Rectal smooth muscle tissue (tissue), 1 donor: ENCODE measurements at regions not wholly inside any gene's neighbourhood (a gene's known extent, or its start where the extent isn't known, plus 50 kb on each side); places are given as distances from the start of the nearest gene placed in this dataset.
"Not testable (repeated sequence)": the region's sequence is repeated elsewhere in the genome, so short reads cannot be mapped to it uniquely, and the experiment has no call there.

Source experiments
- H3K27ac ChIP-seq: one replicate; pipeline ENCODE4 v1.7.0; 2013; ENCODE audit warnings: low read depth, low read length, inconsistent platforms
- H3K27me3 ChIP-seq: one replicate; pipeline ENCODE4 v1.7.0; 2013; ENCODE audit warnings: low read length; ENCODE audit not compliant: control insufficient read depth, insufficient read depth
- H3K36me3 ChIP-seq: one replicate; pipeline ENCODE4 v1.7.0; 2013; ENCODE audit warnings: low read length; ENCODE audit not compliant: control insufficient read depth, insufficient read depth
- H3K4me1 ChIP-seq: one replicate; pipeline ENCODE4 v1.7.0; 2013; ENCODE audit warnings: low read length; ENCODE audit not compliant: control insufficient read depth, insufficient read depth
- H3K4me3 ChIP-seq: one replicate; pipeline ENCODE4 v1.7.0; 2013; ENCODE audit warnings: low read length
- H3K9ac ChIP-seq: one replicate; pipeline ENCODE4 v1.7.0; 2013; ENCODE audit warnings: low read length

- Histone ChIP-seq H3K4me1 (no peaks in the 10 kb centered on the region), H3K4me3 (no peak overlapping the region), H3K36me3 (no peaks in the 10 kb centered on the region), H3K27me3 (no peaks in the 10 kb centered on the region), H3K27ac (no peak overlapping the region), H3K9ac (no peak overlapping the region)
Measured at GRCh38 chr2:129203331-129203730, 776.1 kb upstream of the RAB6C start.

- H3K4me3 ChIP-seq, H3K27me3 ChIP-seq, H3K9ac ChIP-seq, H3K36me3 ChIP-seq, H3K4me1 ChIP-seq, H3K27ac ChIP-seq: not testable (repeated sequence)
Measured at GRCh38 chr2:129204581-129204980, 774.9 kb upstream of the RAB6C start.

GRCh38 chr2:129205176-129205575 lies 774.3 kb upstream of the RAB6C start:
- Histone ChIP-seq H3K36me3 (no peaks in the 10 kb centered on the region), H3K27ac (no peak overlapping the region), H3K9ac (no peak overlapping the region), H3K4me1 (no peaks in the 10 kb centered on the region), H3K4me3 (no peak overlapping the region), H3K27me3 (no peaks in the 10 kb centered on the region)

- H3K36me3 ChIP-seq = no peaks in the 10 kb centered on the region
- H3K27me3 ChIP-seq = no peaks in the 10 kb centered on the region
- no peak overlapping the region for H3K4me3 ChIP-seq
- no peaks in the 10 kb centered on the region for H3K4me1 ChIP-seq
- H3K9ac ChIP-seq = no peak overlapping the region
- H3K27ac ChIP-seq = no peak overlapping the region
Measured at GRCh38 chr2:129205766-129206165, 773.7 kb upstream of the RAB6C start.

GRCh38 chr2:129212299-129212958 lies 767.0 kb upstream of the RAB6C start:
- no peak overlapping the region for H3K9ac ChIP-seq
- no peaks in the 10 kb centered on the region for H3K27me3 ChIP-seq
- H3K27ac ChIP-seq = no peak overlapping the region
- H3K4me1 ChIP-seq = no peaks in the 10 kb centered on the region
- no peak overlapping the region for H3K4me3 ChIP-seq
- no peaks in the 10 kb centered on the region for H3K36me3 ChIP-seq

- H3K27me3 ChIP-seq = no peaks in the 10 kb centered on the region
- H3K4me3 ChIP-seq = no peak overlapping the region
- H3K36me3 ChIP-seq = no peaks in the 10 kb centered on the region
- H3K27ac ChIP-seq = no peak overlapping the region
- H3K9ac ChIP-seq = no peak overlapping the region
- no peaks in the 10 kb centered on the region for H3K4me1 ChIP-seq
Measured at GRCh38 chr2:129224022-129224421, 755.4 kb upstream of the RAB6C start.

GRCh38 chr2:129224486-129224885 lies 755.0 kb upstream of the RAB6C start:
- Histone ChIP-seq H3K4me3 (no peak overlapping the region), H3K27me3 (no peaks in the 10 kb centered on the region), H3K27ac (no peak overlapping the region), H3K9ac (no peak overlapping the region), H3K4me1 (no peaks in the 10 kb centered on the region), H3K36me3 (no peaks in the 10 kb centered on the region)

GRCh38 chr2:129229196-129229595 lies 750.3 kb upstream of the RAB6C start:
- no peak overlapping the region for H3K9ac ChIP-seq
- no peaks in the 10 kb centered on the region for H3K27me3 ChIP-seq
- no peak overlapping the region for H3K27ac ChIP-seq
- H3K4me1 ChIP-seq = no peaks in the 10 kb centered on the region
- H3K36me3 ChIP-seq = no peaks in the 10 kb centered on the region
- no peak overlapping the region for H3K4me3 ChIP-seq

GRCh38 chr2:129229830-129230441 lies 749.5 kb upstream of the RAB6C start:
- Histone ChIP-seq H3K4me1 (no peaks in the 10 kb centered on the region), H3K9ac (no peak overlapping the region), H3K27ac (no peak overlapping the region), H3K27me3 (no peaks in the 10 kb centered on the region), H3K36me3 (no peaks in the 10 kb centered on the region), H3K4me3 (no peak overlapping the region)

GRCh38 chr2:129231924-129232323 lies 747.5 kb upstream of the RAB6C start:
- Histone ChIP-seq H3K36me3 (no peaks in the 10 kb centered on the region), H3K27ac (no peak overlapping the region), H3K27me3 (no peaks in the 10 kb centered on the region), H3K4me1 (no peaks in the 10 kb centered on the region), H3K9ac (no peak overlapping the region), H3K4me3 (no peak overlapping the region)

- Histone ChIP-seq H3K9ac (no peak overlapping the region), H3K4me1 (no peaks in the 10 kb centered on the region), H3K4me3 (no peak overlapping the region), H3K27me3 (no peaks in the 10 kb centered on the region), H3K27ac (no peak overlapping the region), H3K36me3 (no peaks in the 10 kb centered on the region)
Measured at GRCh38 chr2:129233166-129233565, 746.3 kb upstream of the RAB6C start.

GRCh38 chr2:129233751-129234406 lies 745.6 kb upstream of the RAB6C start:
- Histone ChIP-seq H3K27me3 (no peaks in the 10 kb centered on the region), H3K9ac (no peak overlapping the region), H3K36me3 (no peaks in the 10 kb centered on the region), H3K27ac (no peak overlapping the region), H3K4me1 (no peaks in the 10 kb centered on the region), H3K4me3 (no peak overlapping the region)

- no peaks in the 10 kb centered on the region for H3K36me3 ChIP-seq
- H3K27ac ChIP-seq = no peak overlapping the region
- no peaks in the 10 kb centered on the region for H3K4me1 ChIP-seq
- no peaks in the 10 kb centered on the region for H3K27me3 ChIP-seq
- no peak overlapping the region for H3K9ac ChIP-seq
- H3K4me3 ChIP-seq = no peak overlapping the region
Measured at GRCh38 chr2:129236601-129237000, 742.9 kb upstream of the RAB6C start.
